Heart left ventricle (tissue), 13 donors: ENCODE measurements at regions not wholly inside any gene's neighbourhood (a gene's known extent, or its start where the extent isn't known, plus 50 kb on each side); places are given as distances from the start of the nearest gene placed in this dataset.

Experiments used
- CTCF ChIP-seq, 12 donors: fragments of 200-600 bp; sonication (generic) in 4 of 12; IDR thresholded peaks; one replicate each; pipeline versions ENCODE4 v1.5.0 to v1.8.0; 2018 to 2022; ENCODE audit warnings: antibody characterized with exemption in 12 of 12, mild to moderate bottlenecking in 5 of 12
- POLR2A ChIP-seq, 2 donors: fragments of 450-650 bp; IDR thresholded peaks; one replicate each; pipeline ENCODE4 v1.6.1; 2017; ENCODE audit warnings: antibody characterized with exemption in 2 of 2, mild to moderate bottlenecking in 2 of 2, moderate library complexity in 2 of 2
- donor health status: ischemic (EF 13 %, LVEDD 7.1; RV severe dilation, severe dysfunction).
- donor health status: DM: no; HTN: yes; CAD: no.
- donor health status: DM: no; HTN: no; CAD: no.
- donor health status: ischemic (EF 25% LVEDD 6.9; RV normal size, moderate dysfunction).
- donor health status: ischemic (EF 25% LVEDD 5.7; RV mildly dilated, moderate dysfunction).
- donor health status: ischemic (EF 35%, LVEDD 5.7; RV mildly dilated, moderate dysfunction).
- donor health status: nonischemic (EF 11% LVEDD 7.7; RV severe dilation, severe dysfunction).
- donor health status: DM: yes; HTN: yes; CAD: no.
- donor health status: PGD.
- donor health status: ischemic (EF 29% LVEDD 5.4; RV normal size, mild dysfunction).
- donor health status: nonischemic (EF 23%, LVEDD 6.1; RV moderate dilation, normal function).

DNA sequence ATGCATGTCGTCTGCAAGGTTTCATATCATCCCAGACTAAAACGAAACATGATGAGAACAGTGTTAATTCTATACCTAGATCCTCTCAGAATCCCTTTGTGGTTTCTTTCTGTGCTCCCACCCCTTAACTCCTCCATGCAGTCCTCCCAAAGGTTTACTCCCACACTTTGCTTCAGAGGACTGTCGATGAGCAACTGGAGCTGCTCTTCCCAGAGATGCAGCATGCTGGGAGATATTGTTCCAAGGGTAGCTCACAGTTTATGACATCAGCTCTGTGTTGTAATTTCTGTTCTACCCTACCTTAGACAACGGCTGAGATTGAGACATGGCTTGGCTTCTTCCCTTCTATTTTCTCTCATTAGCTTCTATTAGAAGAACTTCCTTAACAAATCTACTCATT, 313.0 kb upstream of the COL8A1 start:
- TF ChIP-seq CTCF (IDR thresholded peaks at IDR 0.05) (no peak), POLR2A (IDR thresholded peaks at IDR 0.05) (no peak)
